Sigmoid colon (tissue), 4 donors: ENCODE measurements at regions not wholly inside any gene's neighbourhood (a gene's known extent, or its start where the extent isn't known, plus 50 kb on each side); places are given as distances from the start of the nearest gene placed in this dataset.

ENCODE experiments used
- POLR2AphosphoS5 ChIP-seq, 4 donors: sonication (generic); formaldehyde crosslinking; IDR thresholded peaks; one replicate each; pipeline ENCODE4 v1.6.1; 2017; ENCODE audit warnings: antibody characterized with exemption in 4 of 4
- TF ChIP-seq, protein P1 (sequence below), 4 experiments: fragments of 450-650 bp in 3 of 4; fragments of 200-600 bp in 1 of 4; IDR thresholded peaks; one replicate each; pipeline ENCODE4 v1.5.1; 2016 to 2019; ENCODE audit warnings: antibody characterized with exemption in 4 of 4, mild to moderate bottlenecking in 3 of 4, moderate library complexity in 2 of 4

DNA sequence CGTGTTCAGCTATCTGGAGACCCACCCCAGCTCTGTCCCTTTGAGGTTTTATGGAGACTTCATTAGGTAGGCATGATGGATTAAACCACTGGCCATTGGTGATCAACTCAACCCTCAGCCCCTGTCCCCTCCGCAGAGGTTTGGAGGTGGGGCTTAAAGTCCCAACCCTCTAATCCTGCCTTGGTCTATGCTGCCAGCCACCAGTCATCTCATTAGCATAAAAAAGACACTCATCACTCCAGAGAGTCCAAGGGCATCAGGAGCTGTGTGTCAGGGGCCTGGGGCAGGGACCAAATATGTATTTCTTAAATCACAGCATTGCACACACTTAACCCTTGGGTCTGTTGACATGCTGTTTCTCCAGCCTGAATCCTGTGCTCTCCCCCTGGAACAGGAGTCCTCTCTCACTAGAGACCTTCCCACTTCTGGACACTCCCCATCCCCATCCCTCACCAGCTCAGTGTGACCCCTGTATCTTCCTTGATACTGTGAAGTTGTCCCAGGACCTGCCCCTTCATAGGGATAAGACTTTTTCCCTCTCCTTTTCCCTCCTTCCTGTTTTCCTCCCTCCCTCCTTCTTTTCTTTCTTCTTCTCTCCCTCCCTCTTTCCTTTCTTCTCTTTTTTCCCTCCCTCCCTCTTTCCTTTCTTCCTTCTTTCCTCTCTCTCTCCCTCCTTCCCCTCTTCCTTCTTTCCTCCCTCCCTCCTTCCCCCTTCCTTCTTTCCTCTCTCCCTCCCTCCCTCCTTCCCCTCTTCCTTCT, 54.7 kb upstream of the CLMN start:
- TF ChIP-seq, protein P1, sequence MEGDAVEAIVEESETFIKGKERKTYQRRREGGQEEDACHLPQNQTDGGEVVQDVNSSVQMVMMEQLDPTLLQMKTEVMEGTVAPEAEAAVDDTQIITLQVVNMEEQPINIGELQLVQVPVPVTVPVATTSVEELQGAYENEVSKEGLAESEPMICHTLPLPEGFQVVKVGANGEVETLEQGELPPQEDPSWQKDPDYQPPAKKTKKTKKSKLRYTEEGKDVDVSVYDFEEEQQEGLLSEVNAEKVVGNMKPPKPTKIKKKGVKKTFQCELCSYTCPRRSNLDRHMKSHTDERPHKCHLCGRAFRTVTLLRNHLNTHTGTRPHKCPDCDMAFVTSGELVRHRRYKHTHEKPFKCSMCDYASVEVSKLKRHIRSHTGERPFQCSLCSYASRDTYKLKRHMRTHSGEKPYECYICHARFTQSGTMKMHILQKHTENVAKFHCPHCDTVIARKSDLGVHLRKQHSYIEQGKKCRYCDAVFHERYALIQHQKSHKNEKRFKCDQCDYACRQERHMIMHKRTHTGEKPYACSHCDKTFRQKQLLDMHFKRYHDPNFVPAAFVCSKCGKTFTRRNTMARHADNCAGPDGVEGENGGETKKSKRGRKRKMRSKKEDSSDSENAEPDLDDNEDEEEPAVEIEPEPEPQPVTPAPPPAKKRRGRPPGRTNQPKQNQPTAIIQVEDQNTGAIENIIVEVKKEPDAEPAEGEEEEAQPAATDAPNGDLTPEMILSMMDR (IDR thresholded peaks at IDR 0.05) = no peak
- no peak for TF ChIP-seq POLR2AphosphoS5 (IDR thresholded peaks at IDR 0.05)
